ENCODE measurements at regions not wholly inside any gene's neighbourhood (a gene's known extent, or its start where the extent isn't known, plus 50 kb on each side); places are given as distances from the start of the nearest gene placed in this dataset.

DNA sequence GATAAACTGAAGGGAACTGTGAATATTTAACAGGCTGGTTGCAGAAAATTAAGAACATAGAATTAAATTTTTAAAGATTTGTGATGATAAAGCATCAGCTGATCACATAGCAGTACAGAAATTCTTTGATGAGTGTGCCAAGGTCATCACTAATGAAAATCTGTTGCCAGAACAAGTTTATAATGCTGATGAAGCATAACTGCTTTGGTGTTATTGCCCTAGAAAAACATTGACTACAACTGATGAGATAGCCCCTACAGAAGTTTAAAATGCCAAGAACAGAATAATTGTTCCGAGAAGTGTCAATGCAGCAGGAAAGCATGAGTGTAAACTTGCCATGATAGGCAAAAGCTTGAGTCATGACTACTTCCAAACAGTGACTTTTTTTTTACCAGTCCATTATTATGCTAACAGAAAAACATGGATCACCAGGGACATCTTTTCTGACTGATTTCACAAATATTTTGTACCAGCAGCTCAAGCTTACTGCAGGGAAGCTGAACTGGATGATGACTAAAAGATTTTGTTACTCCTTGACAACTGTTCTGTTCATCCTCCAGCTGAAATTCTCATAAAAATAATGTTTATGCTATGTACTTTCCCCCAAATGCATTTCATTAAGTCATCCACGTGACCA, 1136.6 kb downstream of the FAT4 start:
- H3K4me3 ChIP-seq (ENCODE audit: low read length in 3 of 3), result no peak overlapping the region
- H3K9me3 ChIP-seq (ENCODE audit: control insufficient read depth in 2 of 3, insufficient read depth in 1 of 3, low read length in 3 of 3), result no peaks in the 10 kb centered on the region
- TF ChIP-seq, protein P1, sequence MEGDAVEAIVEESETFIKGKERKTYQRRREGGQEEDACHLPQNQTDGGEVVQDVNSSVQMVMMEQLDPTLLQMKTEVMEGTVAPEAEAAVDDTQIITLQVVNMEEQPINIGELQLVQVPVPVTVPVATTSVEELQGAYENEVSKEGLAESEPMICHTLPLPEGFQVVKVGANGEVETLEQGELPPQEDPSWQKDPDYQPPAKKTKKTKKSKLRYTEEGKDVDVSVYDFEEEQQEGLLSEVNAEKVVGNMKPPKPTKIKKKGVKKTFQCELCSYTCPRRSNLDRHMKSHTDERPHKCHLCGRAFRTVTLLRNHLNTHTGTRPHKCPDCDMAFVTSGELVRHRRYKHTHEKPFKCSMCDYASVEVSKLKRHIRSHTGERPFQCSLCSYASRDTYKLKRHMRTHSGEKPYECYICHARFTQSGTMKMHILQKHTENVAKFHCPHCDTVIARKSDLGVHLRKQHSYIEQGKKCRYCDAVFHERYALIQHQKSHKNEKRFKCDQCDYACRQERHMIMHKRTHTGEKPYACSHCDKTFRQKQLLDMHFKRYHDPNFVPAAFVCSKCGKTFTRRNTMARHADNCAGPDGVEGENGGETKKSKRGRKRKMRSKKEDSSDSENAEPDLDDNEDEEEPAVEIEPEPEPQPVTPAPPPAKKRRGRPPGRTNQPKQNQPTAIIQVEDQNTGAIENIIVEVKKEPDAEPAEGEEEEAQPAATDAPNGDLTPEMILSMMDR (IDR thresholded peaks at IDR 0.05; ENCODE audit: borderline replicate concordance, extremely low read depth, insufficient read depth), result no peak
- no peaks in the 10 kb centered on the region for H3K4me1 ChIP-seq (ENCODE audit: control insufficient read depth in 2 of 3, insufficient read depth in 2 of 3, low read depth in 1 of 3, low read length in 3 of 3)
- no peaks in the 10 kb centered on the region for H3K36me3 ChIP-seq (ENCODE audit: control insufficient read depth in 2 of 3, insufficient read depth in 3 of 3, low read length in 3 of 3)
- DNase-seq (no peak), FAIRE-seq (no peak)
- no peak overlapping the region for H3K27ac ChIP-seq (ENCODE audit: low read depth in 2 of 2, low read length in 2 of 2)
- no peak overlapping the region for H3K9ac ChIP-seq (ENCODE audit: low read length in 3 of 3)
- intact Hi-C loops (cut with DNase I), result no loop called here
- no peaks in the 10 kb centered on the region for H3K27me3 ChIP-seq (ENCODE audit: control insufficient read depth, insufficient read depth, low read length)

GRCh38 chr4:126455865-126456264, 1141.1 kb downstream of the FAT4 start:
- Histone ChIP-seq H3K27ac (ENCODE audit: low read depth in 2 of 2, low read length in 2 of 2) (no peak overlapping the region), H3K4me1 (ENCODE audit: control insufficient read depth in 2 of 3, insufficient read depth in 2 of 3, low read depth in 1 of 3, low read length in 3 of 3) (no peaks in the 10 kb centered on the region), H3K36me3 (ENCODE audit: control insufficient read depth in 2 of 3, insufficient read depth in 3 of 3, low read length in 3 of 3) (no peaks in the 10 kb centered on the region), H3K4me3 (ENCODE audit: low read length in 3 of 3) (no peak overlapping the region), H3K27me3 (ENCODE audit: control insufficient read depth, insufficient read depth, low read length) (no peaks in the 10 kb centered on the region), H3K9me3 (ENCODE audit: control insufficient read depth in 2 of 3, insufficient read depth in 1 of 3, low read length in 3 of 3) (no peaks in the 10 kb centered on the region), H3K9ac (ENCODE audit: low read length in 3 of 3) (no peak overlapping the region)
- FAIRE-seq, result no peak
- intact Hi-C loops (cut with DNase I), result no loop called here
- TF ChIP-seq, protein P1 (IDR thresholded peaks at IDR 0.05; ENCODE audit: borderline replicate concordance, extremely low read depth, insufficient read depth), result no peak
- DNase-seq, result no peak

DNA sequence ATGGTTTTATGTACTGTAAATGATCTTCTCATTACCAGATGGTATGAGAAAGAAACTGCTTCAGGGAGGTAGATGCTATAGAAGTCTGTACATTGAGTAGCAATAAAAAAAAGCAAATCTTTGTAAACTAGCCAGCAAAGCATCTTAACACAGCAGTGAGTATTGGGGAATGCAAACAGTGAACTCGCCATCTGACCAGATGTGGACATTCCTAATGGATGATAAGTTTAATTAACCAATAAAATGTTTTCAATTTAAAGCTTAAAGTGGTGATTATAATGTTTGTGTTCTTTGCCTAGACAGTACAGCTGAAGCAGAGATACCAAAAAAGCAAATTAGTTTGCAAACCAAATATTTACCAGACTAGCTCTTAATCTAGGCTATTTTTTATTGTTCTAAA, 1144.2 kb downstream of the FAT4 start:
- DNase-seq (no peak), FAIRE-seq (no peak)
- no peaks in the 10 kb centered on the region for H3K4me1 ChIP-seq (ENCODE audit: control insufficient read depth in 2 of 3, insufficient read depth in 2 of 3, low read depth in 1 of 3, low read length in 3 of 3)
- intact Hi-C loops (cut with DNase I), result no loop called here
- H3K27me3 ChIP-seq (ENCODE audit: control insufficient read depth, insufficient read depth, low read length), result no peaks in the 10 kb centered on the region
- H3K27ac ChIP-seq (ENCODE audit: low read depth in 2 of 2, low read length in 2 of 2), result no peak overlapping the region
- H3K4me3 ChIP-seq (ENCODE audit: low read length in 3 of 3), result no peak overlapping the region
- no peaks in the 10 kb centered on the region for H3K9me3 ChIP-seq (ENCODE audit: control insufficient read depth in 2 of 3, insufficient read depth in 1 of 3, low read length in 3 of 3)
- H3K9ac ChIP-seq (ENCODE audit: low read length in 3 of 3), result no peak overlapping the region
- TF ChIP-seq, protein P1 (IDR thresholded peaks at IDR 0.05; ENCODE audit: borderline replicate concordance, extremely low read depth, insufficient read depth), result no peak
- no peaks in the 10 kb centered on the region for H3K36me3 ChIP-seq (ENCODE audit: control insufficient read depth in 2 of 3, insufficient read depth in 3 of 3, low read length in 3 of 3)

- TF ChIP-seq, protein P1 (IDR thresholded peaks at IDR 0.05; ENCODE audit: borderline replicate concordance, extremely low read depth, insufficient read depth), result no peak
- FAIRE-seq (no peak), DNase-seq (no peak)
- H3K9ac ChIP-seq (ENCODE audit: low read length in 3 of 3), result no peak overlapping the region
- peaks cover 0 to 4% (median 0%) of the 10 kb centered on the region in 3 donors for H3K9me3 ChIP-seq (ENCODE audit: control insufficient read depth in 2 of 3, insufficient read depth in 1 of 3, low read length in 3 of 3)
- no peak overlapping the region for H3K27ac ChIP-seq (ENCODE audit: low read depth in 2 of 2, low read length in 2 of 2)
- intact Hi-C loops (cut with DNase I), result no loop called here
- H3K4me3 ChIP-seq (ENCODE audit: low read length in 3 of 3), result no peak overlapping the region
- no peaks in the 10 kb centered on the region for H3K4me1 ChIP-seq (ENCODE audit: control insufficient read depth in 2 of 3, insufficient read depth in 2 of 3, low read depth in 1 of 3, low read length in 3 of 3)
- H3K27me3 ChIP-seq (ENCODE audit: control insufficient read depth, insufficient read depth, low read length), result no peaks in the 10 kb centered on the region
- H3K36me3 ChIP-seq (ENCODE audit: control insufficient read depth in 2 of 3, insufficient read depth in 3 of 3, low read length in 3 of 3), result no peaks in the 10 kb centered on the region
These were observed 1150.6 kb downstream of the FAT4 start for GRCh38 chr4:126465341-126465740.

All from kidney (tissue), 13 donors.